Erythroblast (primary cell): ENCODE measurements at regions not wholly inside any gene's neighbourhood (a gene's known extent, or its start where the extent isn't known, plus 50 kb on each side); places are given as distances from the start of the nearest gene placed in this dataset.

Experiments used
- GATA1 ChIP-seq: IDR thresholded peaks from 2 replicates; pipeline ENCODE4 v1.6.1; 2011; ENCODE audit warnings: low read depth, mild to moderate bottlenecking, control low read depth, low read length, moderate library complexity
- POLR2A ChIP-seq: IDR thresholded peaks from 2 replicates; pipeline ENCODE4 v1.6.1; 2011; ENCODE audit warnings: mild to moderate bottlenecking, low read length

GRCh38 chr3:61429106-61429505, 132.3 kb upstream of the PTPRG start:
- TF ChIP-seq POLR2A (no peak), GATA1 (no peak)
